ENCODE measurements at regions not wholly inside any gene's neighbourhood (a gene's known extent, or its start where the extent isn't known, plus 50 kb on each side); places are given as distances from the start of the nearest gene placed in this dataset.

- TF ChIP-seq, protein P1, sequence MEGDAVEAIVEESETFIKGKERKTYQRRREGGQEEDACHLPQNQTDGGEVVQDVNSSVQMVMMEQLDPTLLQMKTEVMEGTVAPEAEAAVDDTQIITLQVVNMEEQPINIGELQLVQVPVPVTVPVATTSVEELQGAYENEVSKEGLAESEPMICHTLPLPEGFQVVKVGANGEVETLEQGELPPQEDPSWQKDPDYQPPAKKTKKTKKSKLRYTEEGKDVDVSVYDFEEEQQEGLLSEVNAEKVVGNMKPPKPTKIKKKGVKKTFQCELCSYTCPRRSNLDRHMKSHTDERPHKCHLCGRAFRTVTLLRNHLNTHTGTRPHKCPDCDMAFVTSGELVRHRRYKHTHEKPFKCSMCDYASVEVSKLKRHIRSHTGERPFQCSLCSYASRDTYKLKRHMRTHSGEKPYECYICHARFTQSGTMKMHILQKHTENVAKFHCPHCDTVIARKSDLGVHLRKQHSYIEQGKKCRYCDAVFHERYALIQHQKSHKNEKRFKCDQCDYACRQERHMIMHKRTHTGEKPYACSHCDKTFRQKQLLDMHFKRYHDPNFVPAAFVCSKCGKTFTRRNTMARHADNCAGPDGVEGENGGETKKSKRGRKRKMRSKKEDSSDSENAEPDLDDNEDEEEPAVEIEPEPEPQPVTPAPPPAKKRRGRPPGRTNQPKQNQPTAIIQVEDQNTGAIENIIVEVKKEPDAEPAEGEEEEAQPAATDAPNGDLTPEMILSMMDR (IDR thresholded peaks at IDR 0.05), result no peak
- no peak for TF ChIP-seq EP300 (IDR thresholded peaks at IDR 0.05)
- TF ChIP-seq POLR2A (IDR thresholded peaks at IDR 0.05), result no peak
Observed at GRCh38 chr7:25600262-25600920, 372.1 kb upstream of the NPVF start.
